Naive thymus-derived CD4-positive, alpha-beta T cell (primary cell): ENCODE measurements at regions not wholly inside any gene's neighbourhood (a gene's known extent, or its start where the extent isn't known, plus 50 kb on each side); places are given as distances from the start of the nearest gene placed in this dataset.

Experiments
- ATAC-seq: fragments of 150-1000 bp; cut with Tn5 transposase; 2 replicates; pipeline ENCODE4 v1.10.0; 2021; ENCODE audit warnings: mild to moderate bottlenecking, moderate library complexity
- CTCF ChIA-PET: fragments of 350-600 bp; sonication (Branson Sonifier 250); formaldehyde crosslinking; loops from one replicate; lab custom pipeline; 2021; ENCODE audit warnings: antibody characterized with exemption; lab: Charles Lee
- POLR2A ChIA-PET: fragments of 350-600 bp; sonication (Branson Sonifier 250); formaldehyde crosslinking; loops from one replicate; lab custom pipeline; 2021; ENCODE audit warnings: antibody characterized with exemption, inconsistent platforms; lab: Charles Lee
- DNase-seq, 9 donors: peaks; one replicate each; pipeline versions ENCODE4 v3.0.0 to v3.0.0-alpha.2; 2020 to 2022; ENCODE audit warnings: mixed read lengths in 1 of 9
- H3K27ac ChIP-seq: one replicate; pipeline ENCODE4 v1.7.0; 2013; ENCODE audit warnings: mild to moderate bottlenecking, low read depth, low read length, moderate library complexity
- H3K27me3 ChIP-seq, 2 donors: one replicate each; pipeline ENCODE4 v1.7.0; 2013; ENCODE audit warnings: low read length in 2 of 2, mild to moderate bottlenecking in 2 of 2, moderate library complexity in 2 of 2; ENCODE audit not compliant: control insufficient read depth in 2 of 2, insufficient read depth in 2 of 2
- H3K36me3 ChIP-seq, 3 experiments: 1 replicate in 2 of 3; 2 replicates in 1 of 3; pipeline ENCODE4 v1.7.0; 2013; ENCODE audit warnings: low read length in 3 of 3, mild to moderate bottlenecking in 3 of 3, moderate library complexity in 1 of 3; ENCODE audit not compliant: insufficient read depth in 3 of 3, control insufficient read depth in 2 of 3
- H3K4me1 ChIP-seq, 2 donors: one replicate each; pipeline ENCODE4 v1.7.0; 2013; ENCODE audit warnings: low read length in 2 of 2, mild to moderate bottlenecking in 2 of 2, moderate library complexity in 1 of 2; ENCODE audit not compliant: control insufficient read depth in 2 of 2, insufficient read depth in 2 of 2
- H3K4me3 ChIP-seq: 2 replicates; pipeline ENCODE4 v1.7.0; 2013; ENCODE audit warnings: mild to moderate bottlenecking, low read length
- H3K9me3 ChIP-seq, 3 experiments: 1 replicate in 2 of 3; 2 replicates in 1 of 3; pipeline ENCODE4 v1.7.0; 2013; ENCODE audit warnings: low read length in 3 of 3; ENCODE audit not compliant: control insufficient read depth in 2 of 3
- H3K27ac Mint-ChIP-seq, 9 donors: one replicate each; pipeline ENCODE4 v1.8.0; 2020 to 2022; ENCODE audit warnings: mixed read lengths in 9 of 9, mild to moderate bottlenecking in 8 of 9, moderate library complexity in 5 of 9, inconsistent platforms in 2 of 9
- H3K27me3 Mint-ChIP-seq, 5 donors: one replicate each; pipeline ENCODE4 v1.8.0; 2021 to 2022; ENCODE audit warnings: mixed read lengths in 5 of 5, mild to moderate bottlenecking in 1 of 5
- H3K36me3 Mint-ChIP-seq, 5 donors: one replicate each; pipeline ENCODE4 v1.8.0; 2020 to 2022; ENCODE audit warnings: mixed read lengths in 5 of 5, mild to moderate bottlenecking in 3 of 5, inconsistent platforms in 1 of 5
- H3K4me1 Mint-ChIP-seq, 7 donors: one replicate each; pipeline ENCODE4 v1.8.0; 2020 to 2022; ENCODE audit warnings: mixed read lengths in 7 of 7, mild to moderate bottlenecking in 3 of 7, inconsistent platforms in 1 of 7
- H3K4me3 Mint-ChIP-seq, 10 donors: one replicate each; pipeline ENCODE4 v1.8.0; 2020 to 2022; ENCODE audit warnings: mild to moderate bottlenecking in 10 of 10, mixed read lengths in 10 of 10, moderate library complexity in 6 of 10, inconsistent platforms in 2 of 10
- H3K9me3 Mint-ChIP-seq, 11 donors: one replicate each; pipeline ENCODE4 v1.8.0; 2020 to 2022; ENCODE audit warnings: mixed read lengths in 11 of 11, mild to moderate bottlenecking in 4 of 11, inconsistent platforms in 1 of 11, moderate library complexity in 1 of 11
- intact Hi-C, 2 donors: fragments of 100-400 bp; cut with micrococcal nuclease; formaldehyde crosslinking; loops; one replicate each; pipeline ENCODE4 v1.15.1; 2023

DNA sequence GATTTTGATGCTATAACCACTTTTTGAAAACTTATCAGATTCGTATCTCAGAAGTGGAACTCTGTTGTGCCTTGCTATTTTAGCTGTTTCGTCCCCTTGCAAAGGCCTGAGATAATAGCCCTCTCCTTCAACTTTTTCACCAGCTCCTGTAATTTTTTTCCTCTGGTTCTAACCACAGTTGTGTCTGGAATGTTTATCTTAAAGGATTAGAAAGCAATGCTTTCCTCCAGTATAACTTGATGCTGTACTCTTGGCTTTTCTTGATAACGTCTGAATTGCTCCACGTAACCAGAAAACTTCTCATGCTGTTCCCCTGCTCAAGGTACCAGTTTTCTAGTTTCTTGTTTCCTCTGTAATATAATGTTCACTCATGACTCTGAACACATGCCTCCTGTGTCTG, 209.4 kb downstream of the DTWD2 start:
- Mint-ChIP-seq H3K4me3 (no peak overlapping the region), H3K4me1 (no peaks in the 10 kb centered on the region), H3K27me3 (peaks cover 0 to 8% (median 4%) of the 10 kb centered on the region in 5 donors), H3K27ac (no peak overlapping the region), H3K9me3 (peaks cover 0 to 5% (median 0%) of the 10 kb centered on the region in 11 donors), H3K36me3 (no peaks in the 10 kb centered on the region)
- Histone ChIP-seq H3K4me1 (no peaks in the 10 kb centered on the region), H3K4me3 (no peak overlapping the region), H3K27me3 (no peaks in the 10 kb centered on the region), H3K9me3 (no peaks in the 10 kb centered on the region), H3K27ac (no peak overlapping the region), H3K36me3 (no peaks in the 10 kb centered on the region)
- intact Hi-C loops, result no loop called here
- ChIA-PET POLR2A (no interaction called here), CTCF (no interaction called here)
- DNase-seq (no peak), ATAC-seq (no peak)

DNA sequence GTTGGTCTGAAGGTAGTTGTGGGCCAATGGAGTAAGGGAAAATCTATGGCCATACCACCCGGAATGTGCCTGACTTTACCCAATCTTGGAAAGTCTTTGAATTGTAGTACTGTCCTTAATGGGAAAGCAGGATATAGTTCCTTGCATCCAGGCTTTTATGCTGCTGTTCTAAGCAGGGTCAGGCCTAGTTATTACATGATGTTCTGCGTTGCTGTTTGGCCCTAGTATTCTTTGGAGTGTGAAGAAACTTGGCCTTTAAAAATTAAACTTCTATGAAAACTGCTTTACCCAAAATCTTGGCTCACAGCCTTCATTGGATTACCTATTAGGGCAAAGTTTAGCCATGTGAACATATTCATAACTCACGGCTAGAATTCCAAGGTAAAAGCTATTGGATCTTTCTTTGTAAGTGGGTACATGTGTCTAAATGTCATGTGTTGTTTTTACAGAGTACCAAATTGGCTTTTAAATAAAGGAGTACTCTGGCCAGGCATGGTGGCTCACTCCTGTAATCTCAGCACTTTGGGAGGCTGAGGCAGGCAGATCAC, 211.1 kb downstream of the DTWD2 start:
- no peak overlapping the region for H3K4me3 Mint-ChIP-seq
- CTCF ChIA-PET, result no interaction called here
- POLR2A ChIA-PET, result no interaction called here
- Histone ChIP-seq H3K36me3 (no peaks in the 10 kb centered on the region), H3K9me3 (no peaks in the 10 kb centered on the region), H3K27me3 (no peaks in the 10 kb centered on the region), H3K4me1 (no peaks in the 10 kb centered on the region), H3K4me3 (no peak overlapping the region), H3K27ac (no peak overlapping the region)
- peaks cover 0 to 5% (median 0%) of the 10 kb centered on the region in 11 donors for H3K9me3 Mint-ChIP-seq
- ATAC-seq (no peak), DNase-seq (no peak)
- peaks cover 0 to 9% (median 4%) of the 10 kb centered on the region in 5 donors for H3K27me3 Mint-ChIP-seq
- H3K4me1 Mint-ChIP-seq, result no peaks in the 10 kb centered on the region
- no peak overlapping the region for H3K27ac Mint-ChIP-seq
- intact Hi-C loops, result no loop called here
- no peaks in the 10 kb centered on the region for H3K36me3 Mint-ChIP-seq

DNA sequence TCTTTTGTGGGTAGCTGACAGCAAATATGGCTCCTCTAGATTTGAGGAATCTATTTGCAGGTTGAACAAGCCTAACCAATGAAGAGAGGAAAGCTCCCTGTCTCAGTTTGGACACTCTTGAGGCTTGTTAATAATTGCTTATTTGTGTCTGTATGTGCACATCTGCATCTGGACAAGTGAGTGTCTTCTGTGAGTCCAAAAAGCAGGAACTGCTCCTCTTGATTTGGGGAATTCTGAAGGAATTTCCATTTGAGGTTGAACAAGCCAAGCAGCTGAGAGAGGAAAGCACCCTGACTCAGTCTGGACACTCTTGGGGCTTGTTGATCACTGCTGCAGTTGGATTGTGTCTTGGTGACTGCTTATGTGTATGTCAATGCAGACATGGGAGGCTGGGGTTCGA, 211.6 kb downstream of the DTWD2 start:
- Mint-ChIP-seq H3K36me3 (peaks cover 0 to under 1% (median 0%) of the 10 kb centered on the region in 5 donors), H3K27ac (no peak overlapping the region), H3K4me1 (no peaks in the 10 kb centered on the region), H3K9me3 (peaks cover 0 to 3% (median 0%) of the 10 kb centered on the region in 11 donors), H3K27me3 (peaks cover 0 to 14% (median 6%) of the 10 kb centered on the region in 5 donors), H3K4me3 (no peak overlapping the region)
- ATAC-seq (no peak), DNase-seq (no peak)
- no peaks in the 10 kb centered on the region for H3K27me3 ChIP-seq
- intact Hi-C loops, result no loop called here
- H3K9me3 ChIP-seq, result no peaks in the 10 kb centered on the region
- H3K27ac ChIP-seq, result no peak overlapping the region
- no peaks in the 10 kb centered on the region for H3K4me1 ChIP-seq
- CTCF ChIA-PET, result no interaction called here
- no peak overlapping the region for H3K4me3 ChIP-seq
- H3K36me3 ChIP-seq, result no peaks in the 10 kb centered on the region
- POLR2A ChIA-PET, result no interaction called here

DNA sequence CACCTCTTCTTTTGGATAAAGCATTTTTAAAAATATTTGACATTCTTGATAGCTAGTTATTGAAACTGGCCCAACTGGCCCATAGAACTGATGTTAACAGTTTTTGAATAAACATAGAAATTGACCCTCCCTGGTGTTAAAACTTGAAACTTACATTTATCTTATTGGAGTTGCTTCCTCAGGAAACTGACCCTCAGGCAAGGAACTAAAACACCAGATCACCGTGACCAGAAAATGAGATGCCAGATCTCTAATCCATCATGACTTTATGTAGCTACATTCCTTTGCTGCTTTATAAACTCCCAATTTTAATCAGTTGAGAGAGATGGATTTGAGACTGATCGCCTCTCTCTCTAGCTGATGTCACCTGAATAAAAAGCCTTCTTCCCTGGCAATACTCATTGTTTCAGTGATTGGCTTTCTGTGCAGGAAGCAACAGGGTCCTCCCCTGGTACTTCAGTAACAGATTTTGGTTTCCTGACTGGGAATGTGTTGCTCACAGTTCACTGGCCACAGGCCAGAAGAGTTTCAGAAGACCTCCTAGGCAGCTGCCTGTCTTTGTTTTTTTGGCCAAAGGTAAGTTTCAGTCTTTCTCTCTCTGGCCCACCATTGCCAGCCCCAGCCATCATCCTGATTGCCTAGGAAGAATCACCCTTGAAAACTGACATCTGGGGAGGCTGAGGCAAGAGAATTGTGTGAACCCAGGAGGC, 212.4 kb downstream of the DTWD2 start:
- H3K27me3 ChIP-seq, result no peaks in the 10 kb centered on the region
- no peak overlapping the region for H3K27ac Mint-ChIP-seq
- no peak overlapping the region for H3K4me3 ChIP-seq
- no peaks in the 10 kb centered on the region for H3K9me3 ChIP-seq
- H3K27ac ChIP-seq, result no peak overlapping the region
- H3K9me3 Mint-ChIP-seq, result peaks cover 0 to 9% (median 2%) of the 10 kb centered on the region in 11 donors
- no peaks in the 10 kb centered on the region for H3K36me3 ChIP-seq
- CTCF ChIA-PET, result no interaction called here
- H3K4me3 Mint-ChIP-seq, result no peak overlapping the region
- no peaks in the 10 kb centered on the region for H3K4me1 ChIP-seq
- H3K36me3 Mint-ChIP-seq, result peaks cover 0 to 7% (median 0%) of the 10 kb centered on the region in 5 donors
- intact Hi-C loops, result no loop called here
- ATAC-seq (no peak), DNase-seq (no peak)
- POLR2A ChIA-PET, result no interaction called here
- no peaks in the 10 kb centered on the region for H3K4me1 Mint-ChIP-seq
- H3K27me3 Mint-ChIP-seq, result peaks cover 0 to 23% (median 12%) of the 10 kb centered on the region in 5 donors

DNA sequence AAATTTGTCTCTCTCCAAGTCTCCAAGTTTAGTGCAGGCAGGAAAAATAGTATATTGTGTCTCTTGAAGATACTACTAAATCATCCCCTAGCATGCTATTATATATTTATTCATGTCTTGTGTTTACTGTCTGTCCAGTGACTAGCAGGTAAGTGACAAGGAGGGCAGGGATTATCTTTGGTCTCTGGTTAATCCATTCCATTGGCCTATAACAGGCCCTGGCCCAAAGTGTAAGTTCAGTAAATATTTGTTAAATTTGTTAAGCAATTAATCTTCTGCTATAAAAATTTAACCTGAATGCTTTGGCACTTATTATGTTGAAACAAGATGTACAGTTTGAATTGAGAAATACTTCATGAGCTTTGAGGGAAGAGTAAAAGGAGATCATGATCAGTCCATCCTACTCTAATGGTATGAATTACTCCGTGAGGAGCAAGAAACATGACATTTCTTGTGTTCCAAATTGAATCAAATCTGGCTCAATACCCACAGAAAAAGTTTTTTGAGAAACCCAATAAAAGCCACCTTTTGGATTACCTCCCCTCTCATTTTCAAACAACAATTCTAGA, 219.7 kb downstream of the DTWD2 start:
- Mint-ChIP-seq H3K27ac (no peak overlapping the region), H3K4me3 (no peak overlapping the region), H3K9me3 (peaks cover 0 to 25% (median 7%) of the 10 kb centered on the region in 11 donors), H3K27me3 (peaks cover 0 to 19% (median 13%) of the 10 kb centered on the region in 5 donors), H3K36me3 (peaks cover 0 to 7% (median 0%) of the 10 kb centered on the region in 5 donors), H3K4me1 (no peaks in the 10 kb centered on the region)
- CTCF ChIA-PET, result no interaction called here
- Histone ChIP-seq H3K36me3 (no peaks in the 10 kb centered on the region), H3K27ac (no peak overlapping the region), H3K27me3 (no peaks in the 10 kb centered on the region), H3K4me3 (no peak overlapping the region), H3K9me3 (no peaks in the 10 kb centered on the region), H3K4me1 (no peaks in the 10 kb centered on the region)
- POLR2A ChIA-PET, result no interaction called here
- intact Hi-C loops, result no loop called here
- no peak for ATAC-seq
- no peak for DNase-seq

DNA sequence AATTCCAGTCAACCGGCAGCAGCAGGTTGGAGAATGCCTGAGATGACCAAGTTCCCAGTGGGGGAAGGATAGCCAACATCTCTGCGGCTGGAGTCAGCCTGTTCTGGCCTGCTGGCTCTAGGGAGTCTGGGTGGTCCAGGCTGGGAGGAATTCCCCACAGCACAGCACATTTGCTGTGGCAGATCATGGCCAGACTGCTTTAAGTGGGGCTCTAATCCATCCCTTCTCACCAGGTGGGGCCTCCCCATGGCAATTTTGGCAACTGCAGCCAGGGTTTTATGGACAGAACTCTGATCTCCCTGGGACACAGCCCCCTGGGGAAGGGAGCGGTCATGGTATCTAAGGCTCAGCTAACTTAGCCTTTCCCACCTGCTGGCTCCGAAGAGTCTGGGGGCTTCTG, 226.1 kb downstream of the DTWD2 start:
- H3K4me1 ChIP-seq, result no peaks in the 10 kb centered on the region
- Mint-ChIP-seq H3K9me3 (peaks cover 0 to 16% (median 4%) of the 10 kb centered on the region in 11 donors), H3K27ac (no peak overlapping the region), H3K4me1 (no peaks in the 10 kb centered on the region), H3K36me3 (no peaks in the 10 kb centered on the region), H3K27me3 (peaks cover 0 to 9% (median 0%) of the 10 kb centered on the region in 5 donors), H3K4me3 (no peak overlapping the region)
- no peak overlapping the region for H3K4me3 ChIP-seq
- H3K27me3 ChIP-seq, result no peaks in the 10 kb centered on the region
- no peaks in the 10 kb centered on the region for H3K36me3 ChIP-seq
- POLR2A ChIA-PET, result no interaction called here
- ATAC-seq (no peak), DNase-seq (no peak)
- CTCF ChIA-PET, result no interaction called here
- intact Hi-C loops, result no loop called here
- H3K9me3 ChIP-seq, result peaks cover 0 to 3% (median 0%) of the 10 kb centered on the region in 3 experiments
- no peak overlapping the region for H3K27ac ChIP-seq
